IMR-90 (cell line): ENCODE measurements at regions not wholly inside any gene's neighbourhood (a gene's known extent, or its start where the extent isn't known, plus 50 kb on each side); places are given as distances from the start of the nearest gene placed in this dataset.

Source experiments
- BHLHE40 ChIP-seq: fragments of 150-350 bp; IDR thresholded peaks from 2 replicates; pipeline ENCODE4 v1.6.1; 2016; ENCODE audit warnings: mild to moderate bottlenecking, low read depth, low read length
- CEBPB ChIP-seq: IDR thresholded peaks from 2 replicates; pipeline ENCODE4 v1.6.1; 2012; ENCODE audit warnings: low read depth, low read length, improper control_type of control experiment
- MAZ ChIP-seq: IDR thresholded peaks from 2 replicates; pipeline ENCODE4 v1.6.1; 2012; ENCODE audit warnings: low read depth, mild to moderate bottlenecking, low read length, improper control_type of control experiment, moderate library complexity, borderline replicate concordance
- POLR2A ChIP-seq: IDR thresholded peaks from 2 replicates; pipeline ENCODE4 v1.6.1; 2012; ENCODE audit warnings: mild to moderate bottlenecking, low read depth, low read length
- RAD21 ChIP-seq: IDR thresholded peaks from 2 replicates; pipeline ENCODE4 v1.6.1; 2012; ENCODE audit warnings: low read length, improper control_type of control experiment
- RCOR1 ChIP-seq: IDR thresholded peaks from 2 replicates; pipeline ENCODE4 v1.6.1; 2012; ENCODE audit warnings: mild to moderate bottlenecking, low read length, improper control_type of control experiment; ENCODE audit not compliant: insufficient replicate concordance
- TF ChIP-seq, protein P1 (sequence below): conservative IDR thresholded peaks from 2 replicates; pipeline ENCODE4 v1.5.1; 2012; ENCODE audit warnings: mild to moderate bottlenecking, low read depth, low read length, improper control_type of control experiment
- TF ChIP-seq, protein P2 (sequence below): fragments of 150-350 bp; IDR thresholded peaks from 2 replicates; pipeline ENCODE4 v1.6.1; 2017; ENCODE audit warnings: mild to moderate bottlenecking, antibody characterized with exemption, low read length, low read depth

DNA sequence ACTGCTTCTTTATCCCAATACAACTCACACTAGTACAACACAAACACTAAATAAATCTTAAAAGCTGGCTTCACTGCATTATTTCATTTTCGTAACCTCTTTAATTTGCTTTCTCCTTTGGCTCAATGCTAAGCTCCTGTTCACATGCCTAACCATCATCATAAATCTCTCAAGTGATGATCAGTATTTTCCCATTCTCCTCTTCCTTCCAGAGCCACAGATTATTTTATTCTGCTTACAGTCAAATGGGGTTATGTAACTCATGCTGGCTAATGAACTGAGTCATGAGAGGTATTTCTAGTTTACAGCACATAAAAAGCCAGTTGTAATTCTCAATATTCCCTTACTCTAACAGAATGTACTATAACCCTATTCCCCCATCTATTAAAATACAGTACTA is 350.4 kb upstream of the ZC3H15 start:
- TF ChIP-seq RCOR1 (no peak), BHLHE40 (no peak), POLR2A (no peak), MAZ (no peak), RAD21 (no peak), CEBPB (no peak)
- TF ChIP-seq, protein P1, sequence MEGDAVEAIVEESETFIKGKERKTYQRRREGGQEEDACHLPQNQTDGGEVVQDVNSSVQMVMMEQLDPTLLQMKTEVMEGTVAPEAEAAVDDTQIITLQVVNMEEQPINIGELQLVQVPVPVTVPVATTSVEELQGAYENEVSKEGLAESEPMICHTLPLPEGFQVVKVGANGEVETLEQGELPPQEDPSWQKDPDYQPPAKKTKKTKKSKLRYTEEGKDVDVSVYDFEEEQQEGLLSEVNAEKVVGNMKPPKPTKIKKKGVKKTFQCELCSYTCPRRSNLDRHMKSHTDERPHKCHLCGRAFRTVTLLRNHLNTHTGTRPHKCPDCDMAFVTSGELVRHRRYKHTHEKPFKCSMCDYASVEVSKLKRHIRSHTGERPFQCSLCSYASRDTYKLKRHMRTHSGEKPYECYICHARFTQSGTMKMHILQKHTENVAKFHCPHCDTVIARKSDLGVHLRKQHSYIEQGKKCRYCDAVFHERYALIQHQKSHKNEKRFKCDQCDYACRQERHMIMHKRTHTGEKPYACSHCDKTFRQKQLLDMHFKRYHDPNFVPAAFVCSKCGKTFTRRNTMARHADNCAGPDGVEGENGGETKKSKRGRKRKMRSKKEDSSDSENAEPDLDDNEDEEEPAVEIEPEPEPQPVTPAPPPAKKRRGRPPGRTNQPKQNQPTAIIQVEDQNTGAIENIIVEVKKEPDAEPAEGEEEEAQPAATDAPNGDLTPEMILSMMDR, result no peak
- TF ChIP-seq, protein P2, sequence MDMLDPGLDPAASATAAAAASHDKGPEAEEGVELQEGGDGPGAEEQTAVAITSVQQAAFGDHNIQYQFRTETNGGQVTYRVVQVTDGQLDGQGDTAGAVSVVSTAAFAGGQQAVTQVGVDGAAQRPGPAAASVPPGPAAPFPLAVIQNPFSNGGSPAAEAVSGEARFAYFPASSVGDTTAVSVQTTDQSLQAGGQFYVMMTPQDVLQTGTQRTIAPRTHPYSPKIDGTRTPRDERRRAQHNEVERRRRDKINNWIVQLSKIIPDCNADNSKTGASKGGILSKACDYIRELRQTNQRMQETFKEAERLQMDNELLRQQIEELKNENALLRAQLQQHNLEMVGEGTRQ, result no peak
